RPMI7951 (cell line): ENCODE measurements at regions not wholly inside any gene's neighbourhood (a gene's known extent, or its start where the extent isn't known, plus 50 kb on each side); places are given as distances from the start of the nearest gene placed in this dataset.

Source experiments
- DNase-seq: peaks from one replicate; pipeline ENCODE4 v3.0.0-alpha.2; 2012; ENCODE audit warnings: low read depth

- DNase-seq: no peak
These were observed 462.3 kb upstream of the JARID2 start for GRCh38 chr6:14783594-14783993.

GRCh38 chr6:14784596-14785492, 461.0 kb upstream of the JARID2 start:
- DNase-seq: no peak

- no peak for DNase-seq
These were observed 460.4 kb upstream of the JARID2 start for GRCh38 chr6:14785493-14785790.

- no peak for DNase-seq
These were observed 459.9 kb upstream of the JARID2 start for GRCh38 chr6:14786008-14786407.

- DNase-seq: no peak
These were observed 459.4 kb upstream of the JARID2 start for GRCh38 chr6:14786455-14786854.

GRCh38 chr6:14787250-14787649, 458.6 kb upstream of the JARID2 start:
- DNase-seq: no peak

GRCh38 chr6:14787677-14788076, 458.2 kb upstream of the JARID2 start:
- no peak for DNase-seq

- no peak for DNase-seq
These were observed 455.9 kb upstream of the JARID2 start for GRCh38 chr6:14789996-14790395.

GRCh38 chr6:14790976-14791375, 454.9 kb upstream of the JARID2 start:
- DNase-seq: no peak

GRCh38 chr6:14791526-14791925, 454.3 kb upstream of the JARID2 start:
- peak; percentile 71 for DNase-seq

GRCh38 chr6:14792118-14792955, 453.5 kb upstream of the JARID2 start:
- no peak for DNase-seq

GRCh38 chr6:14795451-14795850, 450.4 kb upstream of the JARID2 start:
- no peak for DNase-seq

GRCh38 chr6:14796974-14797762, 448.7 kb upstream of the JARID2 start:
- peak; percentile 55 for DNase-seq

- no peak for DNase-seq
These were observed 447.8 kb upstream of the JARID2 start for GRCh38 chr6:14797875-14798593.

- DNase-seq: no peak
These were observed 447.3 kb upstream of the JARID2 start for GRCh38 chr6:14798594-14798982.

GRCh38 chr6:14798996-14799588, 446.8 kb upstream of the JARID2 start:
- no peak for DNase-seq

GRCh38 chr6:14799928-14800327, 445.9 kb upstream of the JARID2 start:
- DNase-seq: peak; percentile 86

GRCh38 chr6:14802514-14803160, 443.2 kb upstream of the JARID2 start:
- DNase-seq: peak; percentile 11

- peak; percentile 95 for DNase-seq
These were observed 441.7 kb upstream of the JARID2 start for GRCh38 chr6:14804001-14804784.

- peak; percentile 94 for DNase-seq
These were observed 441.1 kb upstream of the JARID2 start for GRCh38 chr6:14804785-14805210.
